Stimulated activated CD4-positive, alpha-beta T cell treated with anti-CD3 and anti-CD28 coated beads, Interleukin-15, amount 100 ng/mL, for 24 hours (primary cell): ENCODE measurements at regions not wholly inside any gene's neighbourhood (a gene's known extent, or its start where the extent isn't known, plus 50 kb on each side); places are given as distances from the start of the nearest gene placed in this dataset.
"Not testable (repeated sequence)": the region's sequence is repeated elsewhere in the genome, so short reads cannot be mapped to it uniquely, and the experiment has no call there.

ENCODE experiments used
- DNase-seq: peaks from one replicate; pipeline ENCODE4 v3.0.0-alpha.2; 2020

DNA sequence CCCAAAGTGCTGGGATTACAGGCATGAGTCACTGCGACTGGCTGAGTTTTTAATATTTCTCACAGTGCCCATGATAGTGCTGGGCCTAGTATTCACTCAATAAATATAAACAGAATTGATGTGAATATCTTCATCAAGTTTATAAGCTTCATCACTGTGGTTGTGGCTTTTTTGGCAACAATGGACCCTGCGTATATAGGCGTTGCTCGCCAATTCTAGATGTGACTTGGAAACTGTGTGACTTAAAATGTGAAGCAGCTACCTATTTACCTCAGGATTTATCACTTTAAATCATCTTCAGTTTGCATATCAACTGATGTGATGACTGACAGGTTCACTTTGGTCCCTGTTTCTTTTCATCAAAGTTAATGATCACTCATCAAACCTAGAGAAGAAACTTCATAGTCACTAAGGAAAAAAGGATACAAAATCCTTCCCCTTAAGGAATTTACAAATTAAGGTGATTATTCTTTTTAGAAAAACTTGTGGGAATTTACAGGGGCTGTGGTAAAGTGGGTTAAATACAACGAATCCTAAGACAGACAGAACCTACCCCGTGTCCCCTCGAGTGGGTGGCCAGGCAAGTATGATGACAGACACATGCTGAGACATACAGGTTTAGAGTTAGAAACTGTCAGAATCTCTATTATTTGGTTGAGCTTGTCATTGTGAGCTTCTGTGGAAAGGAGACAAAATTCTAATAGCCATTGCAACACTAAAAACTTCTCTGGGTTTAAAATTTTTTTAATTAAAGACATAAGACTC is 101.3 kb downstream of the AKAP11 start:
- DNase-seq, result no peak

GRCh38 chr13:42375663-42376062 is 103.7 kb downstream of the AKAP11 start:
- no peak for DNase-seq

GRCh38 chr13:42377640-42378382 is 105.9 kb downstream of the AKAP11 start:
- DNase-seq, result peak; percentile 40

- peak; percentile 37 for DNase-seq
Measured at GRCh38 chr13:42378383-42378780, 106.4 kb downstream of the AKAP11 start.

GRCh38 chr13:42379241-42379640 is 107.3 kb downstream of the AKAP11 start:
- DNase-seq, result no peak

GRCh38 chr13:42380420-42381164 is 108.6 kb downstream of the AKAP11 start:
- DNase-seq, result no peak

- no peak for DNase-seq
Measured at GRCh38 chr13:42381165-42381425, 109.1 kb downstream of the AKAP11 start.

DNA sequence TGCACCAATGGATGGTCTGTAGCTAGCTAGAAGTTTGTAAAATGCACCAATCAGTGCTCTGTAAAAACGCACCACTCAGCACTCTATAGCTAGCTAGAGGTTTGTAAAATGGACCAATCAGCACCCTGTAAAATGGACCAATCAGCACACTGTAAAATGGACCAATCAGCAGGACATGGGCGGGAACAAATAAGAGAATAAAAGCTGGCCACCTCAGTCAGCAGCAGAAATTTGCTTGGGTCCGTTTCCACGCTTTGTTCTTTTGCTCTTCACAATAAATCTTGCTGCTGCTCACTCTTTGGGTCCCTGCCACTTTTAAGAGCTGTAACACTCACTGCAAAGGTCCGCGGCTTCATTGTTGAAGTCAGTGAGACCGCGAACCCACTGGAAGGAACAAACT is 109.5 kb downstream of the AKAP11 start:
- DNase-seq, result not testable (repeated sequence)

DNA sequence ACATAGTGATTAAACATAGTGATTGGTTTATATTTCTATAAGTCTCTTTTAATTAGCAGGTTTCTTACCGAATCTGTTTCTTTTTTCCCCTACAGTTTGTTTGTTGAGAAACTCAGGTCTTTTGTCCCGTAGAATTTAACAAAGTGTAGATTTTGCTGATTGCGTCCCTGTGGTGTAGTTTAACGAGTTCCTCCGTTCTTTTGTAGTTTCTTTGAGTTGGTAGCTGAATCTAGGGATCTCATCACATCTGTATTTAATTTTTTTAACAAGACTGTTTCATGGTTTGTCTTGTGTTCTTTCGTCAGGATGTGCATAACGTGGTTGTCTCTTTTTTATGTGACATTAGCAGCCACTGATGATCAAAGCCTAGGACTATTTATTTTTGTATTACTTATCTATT is 111.1 kb downstream of the AKAP11 start:
- DNase-seq, result no peak

GRCh38 chr13:42384265-42384664 is 112.3 kb downstream of the AKAP11 start:
- DNase-seq, result no peak

GRCh38 chr13:42388326-42388725 is 116.4 kb downstream of the AKAP11 start:
- no peak for DNase-seq

GRCh38 chr13:42389041-42389440 is 117.1 kb downstream of the AKAP11 start:
- DNase-seq, result no peak

GRCh38 chr13:42392180-42392579 is 120.2 kb downstream of the AKAP11 start:
- no peak for DNase-seq

DNA sequence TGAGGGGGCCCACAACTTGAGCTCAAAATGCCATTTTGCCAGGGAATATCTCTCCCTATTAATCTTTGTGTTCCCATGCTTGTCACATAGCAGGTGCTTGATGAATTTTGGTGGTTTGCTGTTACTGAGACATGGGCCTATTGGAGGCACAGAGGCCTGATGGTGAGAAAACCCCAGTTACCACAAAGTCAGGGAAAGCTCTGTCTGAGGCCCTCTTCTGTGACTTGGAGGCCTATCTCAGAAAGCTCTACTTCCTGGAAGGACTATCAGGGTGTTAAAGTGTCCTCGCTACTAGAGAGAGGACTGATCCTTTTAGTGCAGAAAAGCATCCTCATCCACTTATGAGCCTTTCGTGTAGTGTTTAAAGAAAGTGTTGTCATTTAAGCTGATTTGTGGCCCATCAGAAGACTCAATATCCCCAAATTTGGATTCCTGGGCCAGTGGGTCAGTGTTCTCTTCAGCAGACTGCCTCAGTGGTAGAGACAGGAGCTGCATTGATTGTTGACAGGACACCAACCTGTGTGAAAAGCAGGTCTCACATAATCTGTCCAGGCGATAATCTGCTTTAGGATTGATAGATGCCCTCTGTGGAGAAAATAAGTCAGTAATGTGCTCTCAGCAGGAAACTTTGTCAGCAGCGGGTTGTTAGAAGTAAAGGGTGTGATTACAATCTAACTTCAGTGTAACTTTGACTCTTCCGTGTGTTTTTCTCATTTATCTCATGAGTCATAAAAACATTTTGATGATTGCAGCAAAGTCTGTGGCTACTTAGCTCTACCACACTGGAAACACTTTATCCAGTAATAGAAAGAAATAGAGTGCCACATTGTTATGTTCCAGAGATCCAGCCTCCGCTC is 121.0 kb downstream of the AKAP11 start:
- peak; percentile 55 for DNase-seq

GRCh38 chr13:42393573-42394360 is 121.8 kb downstream of the AKAP11 start:
- peak; percentile 39 for DNase-seq

- no peak for DNase-seq
Measured at GRCh38 chr13:42394361-42394708, 122.4 kb downstream of the AKAP11 start.

DNA sequence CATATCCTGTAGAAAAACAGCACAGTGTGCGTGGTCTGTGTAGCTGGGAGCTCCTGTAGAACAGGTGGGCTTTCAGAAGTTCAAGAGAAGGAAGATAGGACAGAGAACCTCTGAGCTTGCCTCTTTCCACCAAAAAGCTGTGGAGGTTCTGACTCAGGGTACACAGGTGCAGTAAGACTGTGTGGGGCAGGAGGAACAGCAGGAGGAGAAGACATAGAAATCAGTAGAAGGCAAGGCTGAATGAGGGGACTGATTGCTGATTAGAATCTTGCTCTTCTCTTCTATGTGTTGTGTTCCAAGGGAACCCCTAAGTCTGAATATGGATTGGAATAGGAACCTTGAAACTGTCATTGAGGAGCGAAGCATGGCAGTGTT is 122.7 kb downstream of the AKAP11 start:
- DNase-seq, result no peak

DNA sequence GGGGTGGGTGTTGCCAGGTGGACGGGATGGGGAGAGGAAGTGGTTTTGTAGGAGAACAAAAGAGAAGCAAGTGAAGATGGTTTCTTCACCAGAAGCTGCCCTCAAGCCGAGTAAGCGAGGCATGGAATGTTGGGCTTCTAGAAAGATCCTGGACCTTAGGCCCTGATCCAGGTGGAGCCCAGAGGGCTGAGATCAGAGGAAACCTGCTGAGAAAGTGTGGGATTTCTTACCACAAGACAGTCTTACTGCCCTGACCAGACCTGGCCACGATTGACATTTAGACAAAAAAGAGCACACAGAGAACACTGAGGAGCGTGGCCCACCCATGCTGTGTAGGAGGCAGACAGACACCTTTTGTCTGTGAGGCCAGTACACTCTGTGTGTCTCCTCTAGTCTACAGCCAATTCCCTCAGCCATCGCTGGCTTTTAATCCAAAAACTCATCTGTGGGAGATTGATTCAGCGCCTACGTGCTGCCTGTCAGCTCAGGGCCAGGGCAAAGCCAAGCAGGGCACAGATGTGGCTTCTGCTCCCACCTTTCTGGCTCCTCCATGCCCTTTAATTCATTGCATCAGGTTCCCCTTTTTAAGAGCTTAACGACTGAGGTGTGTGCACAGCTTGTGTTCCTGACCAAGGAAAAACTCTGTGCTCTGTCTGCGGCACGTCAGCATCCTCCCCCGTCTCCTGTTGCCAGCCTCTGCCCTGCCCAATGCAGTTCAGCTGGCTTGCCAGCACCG is 123.3 kb downstream of the AKAP11 start:
- peak; percentile 60 for DNase-seq

- peak; percentile 79 for DNase-seq
Measured at GRCh38 chr13:42396501-42396900, 124.5 kb downstream of the AKAP11 start.

DNA sequence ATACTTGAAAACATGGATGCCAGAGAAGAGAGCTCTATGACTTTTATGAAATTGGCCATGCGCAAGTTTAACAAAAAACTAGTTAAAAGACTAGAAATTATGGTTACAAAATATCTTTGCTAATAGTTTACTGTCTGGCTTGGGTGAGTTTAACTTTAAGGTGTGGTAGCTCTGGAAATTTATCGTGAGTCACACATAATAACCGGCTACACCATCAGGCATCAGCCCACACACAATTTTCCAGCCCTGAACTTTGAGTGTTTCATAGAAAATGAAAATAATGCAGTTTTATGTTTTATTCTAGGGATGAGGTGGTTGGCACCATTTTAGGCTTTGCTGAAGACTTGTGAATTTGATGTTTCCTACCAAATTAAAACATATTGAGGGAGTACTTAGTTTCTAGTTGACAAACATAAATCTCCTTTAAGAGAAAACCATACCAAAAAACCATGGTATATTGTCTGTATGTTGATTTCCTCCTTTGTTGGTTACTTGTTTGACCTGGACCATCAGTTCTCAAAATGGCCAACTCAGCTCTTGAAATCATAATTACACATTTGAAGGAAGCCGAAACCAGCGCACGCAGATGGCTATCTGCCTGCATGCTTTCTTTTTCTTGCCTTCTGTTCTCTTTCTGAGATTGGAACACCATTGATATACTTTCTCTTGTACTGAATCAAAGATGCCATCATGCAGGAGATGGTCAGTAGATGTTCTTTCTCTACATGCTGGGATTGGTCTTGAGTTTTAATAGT is 125.1 kb downstream of the AKAP11 start:
- peak; percentile 65 for DNase-seq

GRCh38 chr13:42398533-42398932 is 126.6 kb downstream of the AKAP11 start:
- no peak for DNase-seq
